ENCODE measurements at regions not wholly inside any gene's neighbourhood (a gene's known extent, or its start where the extent isn't known, plus 50 kb on each side); places are given as distances from the start of the nearest gene placed in this dataset.
A peak's percentile ranks its signal among the peaks of the same experiment; 100 is the strongest.
"Not testable (repeated sequence)": the region's sequence is repeated elsewhere in the genome, so short reads cannot be mapped to it uniquely, and the experiment has no call there.

- DNase-seq, result no peak
These were observed 249.2 kb downstream of the MID1IP1 start for GRCh38 chrX:39050427-39050826.

- DNase-seq, result no peak
These were observed 251.5 kb downstream of the MID1IP1 start for GRCh38 chrX:39052751-39053150.

DNA sequence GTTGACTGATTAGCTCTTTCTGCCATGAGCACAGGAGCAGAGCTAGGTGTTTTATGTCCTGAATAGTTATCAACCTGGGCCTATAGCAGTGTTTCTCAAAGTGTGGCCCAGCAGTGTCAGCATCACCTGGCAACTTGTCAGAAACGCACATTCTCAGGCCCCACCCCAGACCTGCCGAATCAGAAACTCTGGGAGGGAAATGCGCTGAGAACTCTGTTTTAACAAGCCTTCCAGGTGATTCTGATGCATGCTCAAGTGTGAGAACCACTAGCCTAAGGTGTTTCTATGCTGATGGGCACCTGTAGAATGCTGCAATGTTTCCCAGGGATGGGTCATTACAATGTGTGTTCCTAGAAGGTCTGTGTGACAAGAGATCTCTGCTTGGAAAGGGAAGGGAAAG is 257.5 kb downstream of the MID1IP1 start:
- no peak for DNase-seq

DNA sequence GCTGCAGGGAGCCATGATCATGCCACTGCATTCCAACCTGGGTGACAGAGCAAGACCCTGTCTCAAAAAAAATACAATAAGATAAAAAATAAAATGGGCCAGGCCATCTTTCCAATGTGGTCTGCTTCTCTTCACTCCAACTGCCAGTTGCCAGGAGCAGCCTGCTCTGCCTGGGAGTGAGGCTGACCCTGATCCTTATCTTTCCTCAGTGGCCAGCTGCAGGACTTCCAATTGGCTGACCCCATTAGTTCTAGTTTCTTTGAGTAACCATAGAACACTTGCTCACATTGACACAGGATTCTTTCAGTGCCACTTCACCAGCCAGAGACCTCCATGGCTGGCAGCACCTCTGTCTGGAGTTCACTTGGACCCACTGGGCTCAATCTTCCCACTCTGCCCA is 258.6 kb downstream of the MID1IP1 start:
- DNase-seq, result no peak

GRCh38 chrX:39063037-39063436 is 261.8 kb downstream of the MID1IP1 start:
- DNase-seq, result peak in 1 of 2 donors; percentile 4

GRCh38 chrX:39063702-39064101 is 262.4 kb downstream of the MID1IP1 start:
- DNase-seq, result no peak

- no peak for DNase-seq
These were observed 264.0 kb downstream of the MID1IP1 start for GRCh38 chrX:39065051-39065871.

DNA sequence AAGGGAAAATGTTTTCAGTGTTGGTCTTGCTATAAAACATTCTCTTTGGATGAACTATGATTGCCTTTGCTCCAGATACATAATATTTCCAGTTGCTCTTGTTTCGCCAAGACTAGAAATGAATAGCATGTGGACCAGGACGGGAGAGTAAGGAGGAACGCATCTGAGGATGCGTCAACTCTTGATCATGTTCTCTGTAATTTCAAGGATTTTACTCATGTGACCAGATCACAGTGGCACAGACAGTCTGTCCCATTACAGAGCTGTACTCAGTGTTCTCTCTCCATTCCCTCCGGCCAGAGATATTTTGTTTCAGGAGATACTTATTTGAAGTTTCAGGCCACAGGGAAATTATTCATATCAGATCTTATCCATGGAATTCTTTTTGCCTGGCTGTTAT is 266.6 kb downstream of the MID1IP1 start:
- no peak for DNase-seq

GRCh38 chrX:39068634-39069033 is 267.4 kb downstream of the MID1IP1 start:
- not testable (repeated sequence) for DNase-seq

DNA sequence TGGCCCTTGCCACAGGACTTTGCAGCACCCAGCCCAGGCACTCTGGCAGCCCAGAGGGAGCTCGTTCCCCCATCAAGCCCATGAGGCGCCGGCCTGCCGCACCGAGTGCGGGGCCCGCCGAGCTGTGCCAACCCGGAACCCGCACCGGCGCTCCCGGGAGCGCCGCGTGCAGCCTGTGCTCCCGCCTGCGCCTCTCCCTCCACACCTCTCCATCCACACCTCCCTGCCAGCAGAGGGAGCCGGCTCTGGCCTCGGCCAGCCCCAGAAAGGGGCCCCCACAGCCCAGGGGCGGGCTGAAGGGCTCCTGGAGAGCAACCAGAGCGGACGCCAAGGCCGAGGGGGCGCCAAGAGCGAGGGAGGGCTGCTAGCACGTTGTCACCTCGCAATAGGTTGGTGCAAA is 268.8 kb downstream of the MID1IP1 start:
- no peak for DNase-seq

GRCh38 chrX:39073131-39073530 is 271.9 kb downstream of the MID1IP1 start:
- no peak for DNase-seq

GRCh38 chrX:39096599-39096998 is 295.3 kb downstream of the MID1IP1 start:
- DNase-seq, result no peak

DNA sequence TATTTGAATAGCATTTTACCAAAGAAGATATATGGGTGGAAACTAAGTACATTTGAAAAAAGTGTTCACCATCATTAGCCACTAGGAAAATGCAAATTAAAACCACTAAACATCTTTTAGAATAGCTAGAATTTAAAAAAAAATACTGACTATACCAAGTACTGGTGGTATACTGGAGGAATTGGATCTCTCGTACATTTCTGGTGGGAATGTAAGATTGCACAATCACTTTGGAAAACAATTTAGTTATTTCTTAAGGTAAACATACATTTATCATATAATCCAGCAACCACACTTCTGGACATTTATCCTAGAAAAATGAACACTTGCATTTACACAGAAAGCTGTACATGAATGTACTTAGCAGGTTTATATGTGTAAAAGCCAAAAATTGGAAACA is 303.5 kb downstream of the MID1IP1 start:
- DNase-seq, result no peak

- DNase-seq, result no peak
These were observed 310.9 kb downstream of the MID1IP1 start for GRCh38 chrX:39112143-39112542.

GRCh38 chrX:39115166-39115565 is 313.9 kb downstream of the MID1IP1 start:
- DNase-seq, result no peak

GRCh38 chrX:39117101-39117500 is 315.8 kb downstream of the MID1IP1 start:
- DNase-seq, result no peak

DNA sequence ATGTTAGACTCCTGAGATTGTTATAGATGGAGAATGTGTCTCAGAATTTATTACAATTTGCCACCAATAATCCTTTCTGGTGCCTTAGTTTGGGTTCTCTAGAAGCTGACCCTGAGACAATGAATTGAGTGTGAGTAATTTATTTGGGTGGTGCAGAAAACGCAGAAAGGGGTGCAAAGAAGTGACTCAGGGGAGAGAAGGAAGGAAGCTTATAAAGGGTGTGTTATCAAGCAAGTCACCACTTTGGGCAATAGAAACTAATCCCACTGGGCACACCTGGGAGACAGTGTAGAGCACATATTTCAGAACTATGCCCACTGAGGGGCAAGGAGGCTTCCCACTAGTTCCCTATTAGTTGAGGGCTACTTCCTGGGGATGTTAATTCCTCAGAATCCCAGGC is 320.6 kb downstream of the MID1IP1 start:
- DNase-seq, result no peak

DNA sequence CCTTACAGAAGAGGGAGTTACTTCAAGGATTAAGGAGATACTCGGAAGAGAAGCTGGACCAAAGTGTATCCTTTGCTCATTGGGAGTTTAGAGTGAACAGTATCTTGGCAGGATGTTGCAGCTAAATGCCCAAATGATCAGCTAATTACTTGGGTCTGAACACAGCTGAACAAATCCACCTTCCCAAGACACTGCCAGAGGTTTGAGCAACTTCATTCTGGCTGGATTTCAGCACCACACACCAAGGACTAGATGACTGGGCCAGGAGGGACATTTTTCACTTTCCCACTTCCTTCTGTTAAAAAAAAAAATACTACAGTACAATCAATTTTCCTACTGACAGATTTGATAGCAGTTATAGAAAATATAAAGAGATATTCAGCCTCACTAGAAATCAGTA is 324.6 kb downstream of the MID1IP1 start:
- no peak for DNase-seq

GRCh38 chrX:39133971-39134370 is 332.7 kb downstream of the MID1IP1 start:
- DNase-seq, result no peak

DNA sequence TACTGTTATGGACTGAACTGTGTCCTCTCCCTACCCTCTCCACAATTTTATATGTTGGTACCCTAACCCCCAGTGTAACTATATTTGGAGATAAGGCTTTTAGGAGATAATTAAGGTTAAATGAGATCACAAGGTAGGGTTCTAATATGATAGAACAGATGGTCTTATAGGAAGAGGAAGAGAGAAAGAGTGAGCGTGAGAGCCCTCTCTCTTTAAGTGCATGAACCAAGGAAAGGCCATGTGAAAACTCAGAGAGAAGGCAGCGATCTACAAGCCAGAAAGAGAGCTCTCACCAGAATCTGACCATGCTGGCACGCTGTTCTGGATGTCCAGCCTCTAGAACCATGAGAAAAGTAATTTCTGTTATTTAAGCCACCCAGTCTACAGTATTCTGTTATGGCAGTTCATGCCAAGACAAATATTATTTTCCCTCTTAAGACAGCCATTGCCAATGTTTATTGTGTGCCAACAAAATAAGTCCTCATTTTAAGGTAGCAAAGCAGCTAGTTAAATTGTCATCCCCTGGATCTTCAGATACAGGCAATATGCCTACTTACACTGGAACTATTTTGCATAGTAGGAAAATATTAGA is 336.2 kb downstream of the MID1IP1 start:
- no peak for DNase-seq

DNA sequence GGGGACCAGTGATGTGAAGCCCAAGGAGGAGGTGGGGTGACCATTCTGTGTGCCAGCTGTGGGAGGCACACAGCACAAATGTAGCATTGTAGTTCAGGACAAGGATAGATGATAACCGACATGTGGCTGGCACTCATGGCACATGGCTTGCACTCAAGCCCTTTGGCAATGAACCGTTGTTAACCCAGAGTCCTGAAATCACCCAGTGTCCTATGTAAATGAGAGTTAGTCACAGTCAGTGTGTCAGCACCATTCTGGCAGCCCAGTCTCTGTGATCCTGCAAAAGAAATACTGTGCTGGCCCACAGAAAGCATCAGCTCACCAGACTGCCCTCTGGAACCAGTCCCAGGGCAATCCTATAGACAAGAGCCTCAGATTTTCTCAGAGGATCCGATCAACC is 339.3 kb downstream of the MID1IP1 start:
- DNase-seq, result no peak

DNA sequence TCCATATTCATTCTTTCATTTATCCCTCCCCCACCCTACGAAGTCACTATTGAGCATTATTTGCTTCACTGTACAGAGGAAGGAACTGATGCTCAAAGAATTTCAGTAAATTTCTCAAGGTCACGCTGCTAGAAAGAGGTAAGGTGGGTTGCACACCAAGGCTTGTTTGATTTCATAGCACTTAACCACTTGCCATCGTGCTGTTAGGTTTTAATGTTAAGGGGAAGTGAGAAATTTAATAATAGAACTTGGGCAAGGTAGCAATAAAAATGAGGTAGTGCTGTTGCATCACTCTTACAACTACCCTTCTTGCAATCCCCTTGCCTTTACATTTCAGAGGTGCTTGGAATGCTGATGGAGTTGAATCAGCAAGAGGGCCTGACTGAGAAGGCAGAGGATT is 343.1 kb downstream of the MID1IP1 start:
- no peak for DNase-seq

- peak; percentile 3 to 66 for DNase-seq
These were observed 343.7 kb downstream of the MID1IP1 start for GRCh38 chrX:39144956-39145355.

DNA sequence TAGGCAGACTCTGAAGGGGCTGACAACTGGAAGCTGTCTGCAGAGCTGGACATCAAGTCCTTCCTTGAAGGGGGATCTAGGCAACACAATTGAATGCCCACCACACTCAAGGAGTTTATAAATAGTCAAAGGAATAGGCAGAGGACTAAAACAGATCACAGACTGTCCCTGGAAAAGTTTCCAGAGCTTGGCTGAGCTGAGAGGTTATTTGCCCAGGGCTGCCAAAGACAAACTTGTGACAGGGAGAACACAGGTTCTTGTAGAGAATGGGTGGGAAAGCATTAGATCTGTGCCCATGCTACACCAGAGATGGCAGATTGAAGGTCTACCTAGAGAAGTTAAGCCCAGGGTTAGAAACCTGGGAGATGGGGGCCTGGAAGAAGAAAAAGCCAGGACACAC is 344.6 kb downstream of the MID1IP1 start:
- DNase-seq, result no peak

- peak; percentile 6 to 17 for DNase-seq
These were observed 348.5 kb downstream of the MID1IP1 start for GRCh38 chrX:39149761-39150160.

Measured in bone marrow (tissue), 2 donors.